ENCODE measurements at regions not wholly inside any gene's neighbourhood (a gene's known extent, or its start where the extent isn't known, plus 50 kb on each side); places are given as distances from the start of the nearest gene placed in this dataset.

DNA sequence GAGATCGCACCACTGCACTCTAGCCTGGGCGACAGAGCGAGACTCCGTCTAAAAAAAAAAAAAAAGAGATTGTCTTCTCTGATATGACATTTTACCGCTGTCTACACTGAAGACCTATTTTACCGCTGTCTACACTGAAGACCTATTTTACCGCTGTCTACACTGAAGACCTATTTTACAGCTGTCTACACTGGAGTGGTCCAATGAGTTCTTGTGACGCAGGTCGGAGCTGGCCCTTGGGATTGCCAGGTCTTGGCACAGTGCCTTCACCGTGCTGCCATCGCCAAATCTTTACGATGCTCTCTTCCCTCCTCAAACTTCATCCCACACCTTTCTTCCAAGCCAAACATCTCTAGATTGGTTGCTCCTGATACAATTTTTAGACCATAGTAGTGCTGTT lies 183.1 kb upstream of the FAT1 start:
- no peak overlapping the region for H3K9ac ChIP-seq (ENCODE audit: low read length)
- H3K27me3 ChIP-seq (ENCODE audit: control insufficient read depth, insufficient read depth, low read length), result no peaks in the 10 kb centered on the region
- no peak overlapping the region for H3K4me3 ChIP-seq (ENCODE audit: low read length)
- H3K9me3 ChIP-seq (ENCODE audit: control insufficient read depth, low read length), result no peaks in the 10 kb centered on the region
- H3K4me1 ChIP-seq (ENCODE audit: control insufficient read depth, insufficient read depth, low read length), result peaks cover 24% of the 10 kb centered on the region
- H3K36me3 ChIP-seq (ENCODE audit: control insufficient read depth, insufficient read depth, low read length), result no peaks in the 10 kb centered on the region

DNA sequence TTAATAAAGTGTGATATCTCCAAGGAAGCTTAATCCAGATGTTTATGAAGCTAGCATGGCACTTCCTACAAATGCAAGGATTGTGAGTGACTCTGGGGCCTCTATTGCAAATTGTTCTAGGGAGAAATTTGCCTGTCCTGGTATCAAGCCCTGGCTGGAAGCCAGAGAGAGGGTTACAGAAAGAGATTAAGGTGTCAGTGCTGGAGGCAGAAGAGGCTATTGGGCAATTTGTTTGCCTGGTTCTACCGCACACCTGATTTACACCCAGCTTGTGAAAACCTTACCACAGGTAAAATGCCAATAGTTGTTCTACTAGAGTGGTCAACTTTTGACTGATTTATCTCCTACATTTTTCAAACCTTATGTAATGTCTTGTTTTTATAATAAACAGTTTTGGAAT lies 186.7 kb upstream of the FAT1 start:
- no peaks in the 10 kb centered on the region for H3K4me1 ChIP-seq (ENCODE audit: control insufficient read depth, insufficient read depth, low read length)
- H3K36me3 ChIP-seq (ENCODE audit: control insufficient read depth, insufficient read depth, low read length), result no peaks in the 10 kb centered on the region
- no peak overlapping the region for H3K9ac ChIP-seq (ENCODE audit: low read length)
- no peaks in the 10 kb centered on the region for H3K27me3 ChIP-seq (ENCODE audit: control insufficient read depth, insufficient read depth, low read length)
- no peaks in the 10 kb centered on the region for H3K9me3 ChIP-seq (ENCODE audit: control insufficient read depth, low read length)
- H3K4me3 ChIP-seq (ENCODE audit: low read length), result no peak overlapping the region

DNA sequence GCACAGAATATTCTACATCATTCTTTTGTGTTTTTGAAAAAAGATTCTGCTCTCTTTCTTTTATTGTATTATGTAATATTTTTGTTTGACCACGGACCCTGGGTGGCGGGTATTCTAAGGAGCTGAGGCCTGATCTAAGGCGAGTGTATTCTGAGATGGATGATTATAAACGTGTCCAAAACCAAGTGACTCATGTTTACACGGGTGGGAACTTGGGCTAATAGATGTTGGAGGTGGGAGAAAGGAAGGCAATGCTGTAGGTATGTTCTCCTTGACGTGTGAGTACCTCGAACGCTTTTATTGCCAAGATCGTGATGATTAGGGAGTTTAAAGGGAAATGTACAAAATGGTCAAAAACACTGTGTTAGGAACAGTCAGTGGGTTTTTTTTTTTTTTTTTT lies 188.9 kb upstream of the FAT1 start:
- H3K4me3 ChIP-seq (ENCODE audit: low read length), result no peak overlapping the region
- H3K36me3 ChIP-seq (ENCODE audit: control insufficient read depth, insufficient read depth, low read length), result no peaks in the 10 kb centered on the region
- H3K9ac ChIP-seq (ENCODE audit: low read length), result no peak overlapping the region
- H3K27me3 ChIP-seq (ENCODE audit: control insufficient read depth, insufficient read depth, low read length), result no peaks in the 10 kb centered on the region
- H3K9me3 ChIP-seq (ENCODE audit: control insufficient read depth, low read length), result no peaks in the 10 kb centered on the region
- no peaks in the 10 kb centered on the region for H3K4me1 ChIP-seq (ENCODE audit: control insufficient read depth, insufficient read depth, low read length)

DNA sequence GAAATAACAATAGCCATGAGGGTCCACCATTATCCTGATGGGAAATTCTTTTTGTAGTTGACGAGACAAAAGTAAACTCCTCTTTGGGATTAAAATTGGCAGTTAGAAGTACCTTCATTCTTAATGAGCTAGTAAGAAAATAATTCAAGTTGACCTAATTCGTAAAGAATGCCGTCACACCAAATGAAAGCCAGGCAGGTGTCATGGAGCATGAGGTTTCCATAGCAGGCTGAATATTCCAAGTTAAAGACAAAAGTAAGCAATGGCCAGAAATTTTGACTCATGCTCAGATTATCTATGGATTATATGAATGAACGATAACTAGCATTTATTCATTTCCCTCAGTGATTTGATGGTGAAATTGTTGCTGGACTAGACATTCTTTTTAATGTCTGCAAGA lies 192.2 kb upstream of the FAT1 start:
- no peaks in the 10 kb centered on the region for H3K27me3 ChIP-seq (ENCODE audit: control insufficient read depth, insufficient read depth, low read length)
- H3K36me3 ChIP-seq (ENCODE audit: control insufficient read depth, insufficient read depth, low read length), result no peaks in the 10 kb centered on the region
- no peaks in the 10 kb centered on the region for H3K4me1 ChIP-seq (ENCODE audit: control insufficient read depth, insufficient read depth, low read length)
- no peak overlapping the region for H3K9ac ChIP-seq (ENCODE audit: low read length)
- H3K4me3 ChIP-seq (ENCODE audit: low read length), result no peak overlapping the region
- no peaks in the 10 kb centered on the region for H3K9me3 ChIP-seq (ENCODE audit: control insufficient read depth, low read length)

DNA sequence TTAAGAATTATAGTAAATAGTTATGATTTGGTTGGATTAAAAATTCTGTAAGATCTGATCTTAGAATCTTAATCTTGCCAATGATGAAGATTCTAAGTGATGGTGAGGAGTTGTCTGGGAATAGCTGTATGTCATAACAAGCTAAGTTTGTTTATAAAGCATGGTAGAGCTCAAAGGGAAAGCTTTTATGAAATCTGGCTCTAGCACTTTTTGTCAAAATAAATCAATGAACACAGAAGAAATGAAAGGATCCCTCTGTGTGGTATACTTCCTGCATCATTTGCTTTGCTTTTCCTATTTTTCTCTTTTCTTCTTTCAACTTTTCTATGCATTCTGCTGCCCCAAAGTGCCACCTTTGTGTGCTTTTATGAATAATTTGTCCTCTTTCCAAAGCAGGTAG lies 193.5 kb upstream of the FAT1 start:
- H3K9ac ChIP-seq (ENCODE audit: low read length), result no peak overlapping the region

DNA sequence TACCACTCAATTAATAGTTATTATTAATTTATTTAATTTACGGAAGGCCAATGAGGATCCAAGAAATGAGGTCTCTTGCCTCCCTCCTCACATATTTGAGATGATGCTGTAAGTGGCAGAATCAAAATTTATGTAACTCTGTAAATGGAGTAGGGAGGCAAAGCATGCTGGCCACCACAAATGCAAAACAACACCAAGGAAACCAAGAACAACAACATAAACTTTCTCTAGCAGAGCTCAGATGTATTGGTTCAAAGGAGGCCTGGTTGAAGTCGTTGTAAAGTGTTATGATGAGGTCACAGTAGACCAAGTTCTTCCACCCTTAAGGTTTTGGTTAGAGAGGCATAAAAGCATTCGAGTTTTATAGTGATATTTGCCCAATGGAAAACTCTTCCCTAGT lies 194.8 kb upstream of the FAT1 start:
- no peak overlapping the region for H3K9ac ChIP-seq (ENCODE audit: low read length)
- no peaks in the 10 kb centered on the region for H3K4me1 ChIP-seq (ENCODE audit: control insufficient read depth, insufficient read depth, low read length)
- no peaks in the 10 kb centered on the region for H3K9me3 ChIP-seq (ENCODE audit: control insufficient read depth, low read length)
- H3K4me3 ChIP-seq (ENCODE audit: low read length), result no peak overlapping the region
- H3K36me3 ChIP-seq (ENCODE audit: control insufficient read depth, insufficient read depth, low read length), result no peaks in the 10 kb centered on the region
- no peaks in the 10 kb centered on the region for H3K27me3 ChIP-seq (ENCODE audit: control insufficient read depth, insufficient read depth, low read length)

More for the DNA sequence above, 193.5 kb upstream of the FAT1 start:
- H3K4me3 ChIP-seq (ENCODE audit: low read length), result no peak overlapping the region
- H3K9me3 ChIP-seq (ENCODE audit: control insufficient read depth, low read length), result no peaks in the 10 kb centered on the region
- no peaks in the 10 kb centered on the region for H3K27me3 ChIP-seq (ENCODE audit: control insufficient read depth, insufficient read depth, low read length)
- no peaks in the 10 kb centered on the region for H3K36me3 ChIP-seq (ENCODE audit: control insufficient read depth, insufficient read depth, low read length)
- no peaks in the 10 kb centered on the region for H3K4me1 ChIP-seq (ENCODE audit: control insufficient read depth, insufficient read depth, low read length)

DNA sequence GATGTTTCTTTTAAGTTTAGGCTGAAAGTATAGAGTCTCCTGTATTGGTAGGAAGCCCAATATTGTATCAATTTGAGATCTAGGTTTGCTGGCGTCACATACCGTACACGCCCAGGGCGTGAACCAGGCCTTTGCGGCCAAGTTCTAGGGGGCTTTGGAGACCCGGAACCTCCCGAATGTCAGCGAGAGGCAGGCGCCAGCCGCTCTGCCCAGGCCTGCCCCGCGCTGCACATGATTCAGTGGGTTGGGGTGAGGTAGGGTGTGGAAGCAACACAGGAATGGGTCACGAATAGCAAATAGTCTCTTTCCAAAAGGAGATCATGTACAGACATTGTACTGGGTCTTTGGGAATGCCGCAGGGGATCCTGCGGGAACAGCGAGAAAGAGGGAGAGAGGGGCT lies 195.7 kb upstream of the FAT1 start:
- H3K36me3 ChIP-seq (ENCODE audit: control insufficient read depth, insufficient read depth, low read length), result no peaks in the 10 kb centered on the region
- H3K9me3 ChIP-seq (ENCODE audit: control insufficient read depth, low read length), result no peaks in the 10 kb centered on the region
- no peak overlapping the region for H3K9ac ChIP-seq (ENCODE audit: low read length)
- H3K4me3 ChIP-seq (ENCODE audit: low read length), result no peak overlapping the region
- no peaks in the 10 kb centered on the region for H3K4me1 ChIP-seq (ENCODE audit: control insufficient read depth, insufficient read depth, low read length)
- H3K27me3 ChIP-seq (ENCODE audit: control insufficient read depth, insufficient read depth, low read length), result no peaks in the 10 kb centered on the region

DNA sequence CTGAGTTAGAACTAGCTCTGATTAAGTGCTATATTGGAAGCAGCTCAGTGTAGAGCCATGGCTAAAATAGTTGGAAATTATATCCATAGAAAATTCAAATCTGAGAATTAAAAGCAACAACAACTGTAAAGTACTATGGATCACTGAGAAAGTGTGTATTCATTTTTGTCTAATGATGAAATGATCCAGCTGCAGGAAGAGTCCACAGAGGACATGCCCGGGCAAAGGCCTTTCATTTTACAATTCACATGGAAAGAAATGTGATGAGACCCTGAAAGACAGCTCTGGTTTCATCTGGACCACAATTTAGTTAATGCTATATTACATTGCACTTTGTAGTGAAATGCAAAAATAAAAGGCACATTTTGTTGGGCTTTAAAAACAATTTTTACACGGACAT lies 196.8 kb upstream of the FAT1 start:
- no peak overlapping the region for H3K4me3 ChIP-seq (ENCODE audit: low read length)
- no peaks in the 10 kb centered on the region for H3K9me3 ChIP-seq (ENCODE audit: control insufficient read depth, low read length)
- no peaks in the 10 kb centered on the region for H3K36me3 ChIP-seq (ENCODE audit: control insufficient read depth, insufficient read depth, low read length)
- H3K4me1 ChIP-seq (ENCODE audit: control insufficient read depth, insufficient read depth, low read length), result no peaks in the 10 kb centered on the region
- H3K27me3 ChIP-seq (ENCODE audit: control insufficient read depth, insufficient read depth, low read length), result no peaks in the 10 kb centered on the region
- no peak overlapping the region for H3K9ac ChIP-seq (ENCODE audit: low read length)

DNA sequence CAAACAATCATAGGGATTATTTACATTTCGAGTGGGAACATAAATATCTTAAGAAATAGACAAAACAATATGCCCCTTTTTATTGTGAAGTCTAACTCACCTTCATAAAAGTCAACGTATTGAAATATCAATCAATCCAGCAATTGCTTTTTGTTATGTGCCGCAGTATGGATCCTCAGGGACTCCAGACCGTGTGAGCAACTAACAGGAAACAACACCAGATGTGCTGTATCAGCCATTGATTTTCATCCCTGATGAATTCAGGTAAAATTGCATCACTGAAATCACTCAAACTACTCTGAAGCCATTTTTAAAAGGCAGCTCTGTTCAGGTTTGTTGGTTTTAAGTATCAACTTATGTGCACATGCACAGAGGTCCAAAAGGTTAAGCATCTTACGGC lies 197.3 kb upstream of the FAT1 start:
- Histone ChIP-seq H3K4me3 (ENCODE audit: low read length) (no peak overlapping the region), H3K36me3 (ENCODE audit: control insufficient read depth, insufficient read depth, low read length) (no peaks in the 10 kb centered on the region), H3K4me1 (ENCODE audit: control insufficient read depth, insufficient read depth, low read length) (no peaks in the 10 kb centered on the region), H3K9ac (ENCODE audit: low read length) (no peak overlapping the region), H3K9me3 (ENCODE audit: control insufficient read depth, low read length) (no peaks in the 10 kb centered on the region), H3K27me3 (ENCODE audit: control insufficient read depth, insufficient read depth, low read length) (no peaks in the 10 kb centered on the region)

DNA sequence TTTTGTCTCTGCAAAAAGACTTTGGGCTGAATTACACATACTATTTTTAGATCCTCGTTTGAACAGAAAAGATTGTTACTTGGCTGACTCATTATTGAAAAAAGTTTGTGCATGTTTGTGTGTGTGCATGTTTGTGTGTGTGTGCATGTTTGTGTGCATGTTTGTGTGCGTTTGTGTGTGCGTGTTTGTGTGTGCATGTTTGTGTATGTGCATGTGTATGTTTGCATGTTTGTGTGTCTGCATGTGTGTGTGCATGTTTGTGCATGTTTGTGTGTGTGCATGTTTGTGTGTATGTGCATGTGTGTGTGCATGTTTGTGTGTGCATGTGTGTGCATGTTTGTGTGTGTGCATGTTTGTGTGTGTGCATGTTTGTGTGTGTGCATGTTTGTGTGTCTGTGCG lies 201.1 kb upstream of the FAT1 start:
- no peaks in the 10 kb centered on the region for H3K9me3 ChIP-seq (ENCODE audit: control insufficient read depth, low read length)
- H3K27me3 ChIP-seq (ENCODE audit: control insufficient read depth, insufficient read depth, low read length), result no peaks in the 10 kb centered on the region
- no peaks in the 10 kb centered on the region for H3K36me3 ChIP-seq (ENCODE audit: control insufficient read depth, insufficient read depth, low read length)
- no peak overlapping the region for H3K9ac ChIP-seq (ENCODE audit: low read length)
- H3K4me1 ChIP-seq (ENCODE audit: control insufficient read depth, insufficient read depth, low read length), result no peaks in the 10 kb centered on the region
- no peak overlapping the region for H3K4me3 ChIP-seq (ENCODE audit: low read length)

DNA sequence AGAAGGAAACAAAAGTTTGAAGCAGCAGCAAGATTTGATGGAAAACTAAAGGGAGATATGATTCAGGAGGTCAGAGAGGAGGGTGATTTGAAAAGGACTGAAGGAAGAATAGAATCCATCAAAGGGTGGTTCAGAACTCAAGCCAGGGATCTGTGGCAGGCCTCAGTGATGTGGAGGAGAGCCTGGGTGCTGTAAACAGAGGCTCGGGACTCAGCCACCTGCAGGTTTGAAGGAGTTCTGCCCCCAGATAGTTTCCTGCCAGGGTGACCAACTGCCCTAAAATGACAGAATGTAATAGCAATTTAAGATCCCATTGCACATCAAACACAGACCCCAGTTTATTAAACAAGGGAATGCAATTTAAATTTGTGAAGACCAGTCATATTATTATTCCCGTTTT lies 204.0 kb upstream of the FAT1 start:
- Histone ChIP-seq H3K4me3 (ENCODE audit: low read length) (no peak overlapping the region), H3K27me3 (ENCODE audit: control insufficient read depth, insufficient read depth, low read length) (no peaks in the 10 kb centered on the region), H3K36me3 (ENCODE audit: control insufficient read depth, insufficient read depth, low read length) (no peaks in the 10 kb centered on the region), H3K4me1 (ENCODE audit: control insufficient read depth, insufficient read depth, low read length) (no peaks in the 10 kb centered on the region), H3K9me3 (ENCODE audit: control insufficient read depth, low read length) (no peaks in the 10 kb centered on the region), H3K9ac (ENCODE audit: low read length) (no peak overlapping the region)

DNA sequence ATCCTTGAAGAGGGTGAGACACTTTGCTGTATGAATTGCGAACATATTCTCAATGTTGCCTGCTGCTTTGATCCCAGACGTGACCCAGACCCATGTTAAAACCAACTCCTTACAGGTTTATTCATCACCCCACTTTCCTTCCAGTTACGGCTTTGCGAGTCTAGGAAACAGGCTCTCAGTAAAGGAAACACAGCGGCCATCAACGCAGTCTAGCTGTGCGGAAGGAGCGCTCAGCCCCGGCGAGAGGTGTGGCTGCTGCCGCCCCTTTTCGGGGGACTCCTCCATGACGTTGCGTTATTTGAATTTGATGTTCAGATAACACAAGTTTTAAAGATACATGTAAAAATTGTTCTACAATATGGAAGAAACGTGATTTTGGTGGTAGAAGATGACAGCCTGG lies 206.4 kb upstream of the FAT1 start:
- H3K27me3 ChIP-seq (ENCODE audit: control insufficient read depth, insufficient read depth, low read length), result no peaks in the 10 kb centered on the region
- H3K9ac ChIP-seq (ENCODE audit: low read length), result no peak overlapping the region
- no peaks in the 10 kb centered on the region for H3K36me3 ChIP-seq (ENCODE audit: control insufficient read depth, insufficient read depth, low read length)
- no peaks in the 10 kb centered on the region for H3K9me3 ChIP-seq (ENCODE audit: control insufficient read depth, low read length)
- peaks cover 2% of the 10 kb centered on the region for H3K4me1 ChIP-seq (ENCODE audit: control insufficient read depth, insufficient read depth, low read length)
- no peak overlapping the region for H3K4me3 ChIP-seq (ENCODE audit: low read length)

DNA sequence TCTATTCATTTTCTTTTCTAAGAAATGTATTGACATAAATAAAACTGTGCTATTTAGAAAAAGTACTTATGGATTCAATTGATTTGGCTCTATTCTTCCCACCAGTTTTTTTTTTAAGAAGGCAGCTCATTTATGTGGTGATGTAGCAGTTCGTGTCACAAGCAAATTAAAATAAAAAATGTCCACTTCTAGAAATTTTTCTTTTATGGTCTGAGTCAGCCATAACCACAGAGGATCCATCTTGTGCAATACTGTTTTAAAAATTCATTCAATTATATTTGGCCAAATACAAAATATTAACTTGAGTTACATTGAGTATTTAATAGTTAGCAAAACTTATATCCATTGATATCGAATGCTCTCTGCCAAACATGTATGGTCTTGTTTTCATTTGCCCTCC lies 207.9 kb upstream of the FAT1 start:
- H3K36me3 ChIP-seq (ENCODE audit: control insufficient read depth, insufficient read depth, low read length), result no peaks in the 10 kb centered on the region
- no peaks in the 10 kb centered on the region for H3K9me3 ChIP-seq (ENCODE audit: control insufficient read depth, low read length)
- no peak overlapping the region for H3K4me3 ChIP-seq (ENCODE audit: low read length)
- H3K9ac ChIP-seq (ENCODE audit: low read length), result no peak overlapping the region
- H3K27me3 ChIP-seq (ENCODE audit: control insufficient read depth, insufficient read depth, low read length), result no peaks in the 10 kb centered on the region
- H3K4me1 ChIP-seq (ENCODE audit: control insufficient read depth, insufficient read depth, low read length), result peaks cover 17% of the 10 kb centered on the region
